K562 (cell line): ENCODE measurements at regions not wholly inside any gene's neighbourhood (a gene's known extent, or its start where the extent isn't known, plus 50 kb on each side); places are given as distances from the start of the nearest gene placed in this dataset.

Experiments
- ARID3B ChIP-seq: fragments of 250-450 bp; sonication (Bioruptor Pico); IDR thresholded peaks from 2 replicates; pipeline ENCODE4 v1.4.0; 2020; ENCODE audit warnings: borderline replicate concordance
- CHD7 ChIP-seq: fragments of 200-600 bp; sonication (generic); IDR thresholded peaks from one replicate; pipeline ENCODE4 v1.6.1; 2012; ENCODE audit warnings: mild to moderate bottlenecking, low read depth, low read length, inconsistent platforms
- HEY1 ChIP-seq: fragments of 250-450 bp; sonication (Bioruptor Pico); IDR thresholded peaks from 2 replicates; pipeline ENCODE4 v1.5.0; 2020; ENCODE audit warnings: mild to moderate bottlenecking, moderate library complexity, borderline replicate concordance
- HSF4 ChIP-seq: fragments of 250-450 bp; sonication (Bioruptor Pico); IDR thresholded peaks from 2 replicates; pipeline ENCODE4 v2.1.2; 2022; ENCODE audit warnings: mild to moderate bottlenecking, moderate library complexity, borderline replicate concordance
- PHF8 ChIP-seq: fragments of 200-600 bp; sonication (generic); IDR thresholded peaks from 2 replicates; pipeline ENCODE4 v1.6.1; 2012; ENCODE audit warnings: mixed run types, mild to moderate bottlenecking, inconsistent platforms, low read length, moderate library complexity, borderline replicate concordance
- RNF2 ChIP-seq: sonication (generic); IDR thresholded peaks from 2 replicates; pipeline ENCODE4 v1.6.1; 2016
- SLC30A9 ChIP-seq: fragments of 250-450 bp; sonication (Bioruptor Pico); IDR thresholded peaks from 2 replicates; pipeline ENCODE4 v1.8.0; 2022; ENCODE audit warnings: mild to moderate bottlenecking, moderate library complexity
- SMARCB1 ChIP-seq: IDR thresholded peaks from 2 replicates; pipeline ENCODE4 v1.6.1; 2011; ENCODE audit warnings: improper control_type of control experiment, low read depth; ENCODE audit not compliant: insufficient read length
- TAF7 ChIP-seq: fragments of 450-650 bp; IDR thresholded peaks from 2 replicates; pipeline ENCODE4 v1.6.1; 2016; ENCODE audit warnings: missing genetic modification characterization, missing compliant biosample characterization
- TEAD1 ChIP-seq, 2 experiments: fragments of 450-650 bp in 1 of 2; sonication (generic) in 1 of 2; formaldehyde crosslinking; IDR thresholded peaks; 2 replicates each; pipeline versions ENCODE4 v1.4.0 to v1.8.0; 2020 to 2022; ENCODE audit warnings: mild to moderate bottlenecking in 2 of 2, missing genetic modification reagents in 1 of 2
- ZSCAN32 ChIP-seq: fragments of 450-650 bp; formaldehyde crosslinking; IDR thresholded peaks from 2 replicates; pipeline ENCODE4 v1.4.0; 2020; ENCODE audit warnings: mild to moderate bottlenecking, moderate library complexity

GRCh38 chr6:146914489-146915483 lies 289.4 kb upstream of the STXBP5 start (continued):
- TF ChIP-seq CHD7 (peak; percentile 20), PHF8 (peak; percentile 19; the same call in 1 of the 2 replicates), SMARCB1 (peak; percentile 30), TEAD1 (CRISPR knock-in tag; IDR thresholded peaks at IDR 0.05) (peak; percentile 66 to 70; a peak in 3 of 4 replicates), ZSCAN32 (CRISPR knock-in tag) (no peak), HSF4 (CRISPR knock-in tag) (no peak), SLC30A9 (no peak), HEY1 (CRISPR knock-in tag) (peak; percentile 67; the same call in 1 of the 2 replicates), ARID3B (CRISPR knock-in tag) (no peak), TAF7 (tag) (no peak), RNF2 (peak; percentile 89)
